HEK293T (cell line): ENCODE measurements at regions not wholly inside any gene's neighbourhood (a gene's known extent, or its start where the extent isn't known, plus 50 kb on each side); places are given as distances from the start of the nearest gene placed in this dataset.

Source experiments
- CTBP1 ChIP-seq: fragments of 450-650 bp; IDR thresholded peaks from 2 replicates; pipeline ENCODE4 v1.6.1; 2016; ENCODE audit warnings: borderline replicate concordance
- FOXA1 ChIP-seq: fragments of 450-650 bp; IDR thresholded peaks from 2 replicates; pipeline ENCODE4 v1.6.1; 2016; ENCODE audit warnings: mild to moderate bottlenecking
- FOXK2 ChIP-seq: fragments of 450-650 bp; IDR thresholded peaks from 2 replicates; pipeline ENCODE4 v1.6.1; 2016; ENCODE audit warnings: mild to moderate bottlenecking
- FOXM1 ChIP-seq: fragments of 450-650 bp; IDR thresholded peaks from 2 replicates; pipeline ENCODE4 v1.6.1; 2017; ENCODE audit warnings: mild to moderate bottlenecking, borderline replicate concordance
- SP1 ChIP-seq: fragments of 450-650 bp; IDR thresholded peaks from 2 replicates; pipeline ENCODE4 v1.6.1; 2017
- SUZ12 ChIP-seq: fragments of 450-650 bp; IDR thresholded peaks from 2 replicates; pipeline ENCODE4 v1.6.1; 2016; ENCODE audit warnings: mild to moderate bottlenecking
- TF ChIP-seq, protein P1 (sequence below): fragments of 450-650 bp; IDR thresholded peaks from 2 replicates; pipeline ENCODE4 v1.6.1; 2016

DNA sequence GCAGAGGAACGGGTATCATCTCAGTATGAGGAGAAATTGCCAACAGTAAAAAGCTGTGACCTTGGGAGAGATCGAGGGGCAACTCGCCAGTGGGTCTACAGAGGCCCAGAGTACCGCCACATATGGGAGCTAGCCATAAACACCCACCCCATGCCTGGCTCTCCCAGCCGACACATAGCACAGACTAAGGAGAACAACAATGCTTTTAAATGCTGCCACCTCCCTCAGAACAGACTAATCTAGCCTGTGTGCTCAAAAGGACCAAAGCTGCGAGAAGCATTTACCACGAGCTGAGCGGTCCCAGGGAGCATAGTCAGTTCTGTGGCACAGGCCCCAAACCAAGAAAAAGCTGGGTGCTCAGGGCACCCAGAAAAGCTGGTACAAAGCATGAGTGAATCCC, 73.3 kb downstream of the LSM5 start:
- TF ChIP-seq SP1 (no peak), SUZ12 (no peak), CTBP1 (no peak), FOXA1 (no peak), FOXM1 (no peak), FOXK2 (no peak)
- TF ChIP-seq, protein P1, sequence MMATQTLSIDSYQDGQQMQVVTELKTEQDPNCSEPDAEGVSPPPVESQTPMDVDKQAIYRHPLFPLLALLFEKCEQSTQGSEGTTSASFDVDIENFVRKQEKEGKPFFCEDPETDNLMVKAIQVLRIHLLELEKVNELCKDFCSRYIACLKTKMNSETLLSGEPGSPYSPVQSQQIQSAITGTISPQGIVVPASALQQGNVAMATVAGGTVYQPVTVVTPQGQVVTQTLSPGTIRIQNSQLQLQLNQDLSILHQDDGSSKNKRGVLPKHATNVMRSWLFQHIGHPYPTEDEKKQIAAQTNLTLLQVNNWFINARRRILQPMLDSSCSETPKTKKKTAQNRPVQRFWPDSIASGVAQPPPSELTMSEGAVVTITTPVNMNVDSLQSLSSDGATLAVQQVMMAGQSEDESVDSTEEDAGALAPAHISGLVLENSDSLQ: no peak
